Suprapubic skin (tissue), 4 donors: ENCODE measurements at regions not wholly inside any gene's neighbourhood (a gene's known extent, or its start where the extent isn't known, plus 50 kb on each side); places are given as distances from the start of the nearest gene placed in this dataset.

Experiments
- EP300 ChIP-seq: sonication (generic); formaldehyde crosslinking; IDR thresholded peaks from one replicate; pipeline ENCODE4 v1.6.1; 2017; ENCODE audit warnings: antibody characterized with exemption
- POLR2A ChIP-seq, 2 donors: fragments of 450-650 bp; IDR thresholded peaks; one replicate each; pipeline ENCODE4 v1.6.1; 2017; ENCODE audit warnings: antibody characterized with exemption in 2 of 2, mild to moderate bottlenecking in 2 of 2, moderate library complexity in 2 of 2
- POLR2AphosphoS5 ChIP-seq, 3 donors: sonication (generic); formaldehyde crosslinking; IDR thresholded peaks; one replicate each; pipeline ENCODE4 v1.6.1; 2017; ENCODE audit warnings: antibody characterized with exemption in 3 of 3

DNA sequence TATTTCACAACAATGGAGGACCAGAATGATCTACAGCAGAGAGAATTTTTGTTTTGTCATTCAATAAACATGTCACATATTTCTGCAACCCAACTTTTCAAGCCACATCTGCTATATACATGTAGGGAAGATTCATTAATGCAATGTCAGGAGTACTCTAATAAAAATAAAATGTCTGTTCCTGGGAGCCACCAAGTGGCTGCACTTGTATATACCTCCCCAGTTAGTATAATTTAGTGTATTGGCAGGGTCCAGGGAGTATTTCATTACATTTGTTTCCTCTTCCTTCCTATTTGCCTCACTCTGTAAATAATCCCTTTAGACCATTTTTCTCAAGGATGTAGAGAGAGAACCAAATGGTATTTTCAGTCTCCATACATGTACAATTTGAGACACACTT, 1169.0 kb downstream of the DIAPH3 start:
- TF ChIP-seq EP300 = no peak
- no peak for TF ChIP-seq POLR2AphosphoS5 (IDR thresholded peaks at IDR 0.05)
- no peak for TF ChIP-seq POLR2A (IDR thresholded peaks at IDR 0.05)
